Nephron progenitor cell (in vitro differentiated cells): ENCODE measurements at regions not wholly inside any gene's neighbourhood (a gene's known extent, or its start where the extent isn't known, plus 50 kb on each side); places are given as distances from the start of the nearest gene placed in this dataset.

ENCODE experiments used
- DNase-seq: peaks from one replicate; pipeline ENCODE4 v3.0.0; 2021
- H3K27ac Mint-ChIP-seq: 2 replicates; pipeline ENCODE4 v1.8.0; 2021; ENCODE audit warnings: mild to moderate bottlenecking, moderate library complexity, mixed read lengths
- H3K27me3 Mint-ChIP-seq: 2 replicates; pipeline ENCODE4 v1.8.0; 2021; ENCODE audit warnings: mild to moderate bottlenecking, low read depth, mixed read lengths; ENCODE audit not compliant: poor library complexity
- H3K36me3 Mint-ChIP-seq: 2 replicates; pipeline ENCODE4 v1.8.0; 2021; ENCODE audit warnings: low read depth, mixed read lengths
- H3K4me1 Mint-ChIP-seq: 2 replicates; pipeline ENCODE4 v1.8.0; 2021; ENCODE audit warnings: mixed read lengths
- H3K4me3 Mint-ChIP-seq: 2 replicates; pipeline ENCODE4 v1.8.0; 2021; ENCODE audit warnings: mild to moderate bottlenecking, moderate library complexity, mixed read lengths
- H3K9me3 Mint-ChIP-seq: 2 replicates; pipeline ENCODE4 v1.8.0; 2021; ENCODE audit warnings: mild to moderate bottlenecking, moderate library complexity, mixed read lengths
- TF ChIP-seq, protein P1 (sequence below): fragments of 200-600 bp; sonication (generic); IDR thresholded peaks from 2 replicates; pipeline ENCODE4 v1.5.0; 2021; ENCODE audit warnings: antibody characterized with exemption

GRCh38 chr18:63046375-63046774 is 273.2 kb downstream of the BCL2 start:
- H3K27ac Mint-ChIP-seq: no peak overlapping the region
- peaks cover 28% of the 10 kb centered on the region for H3K27me3 Mint-ChIP-seq
- peaks cover 21% of the 10 kb centered on the region for H3K9me3 Mint-ChIP-seq
- H3K36me3 Mint-ChIP-seq: peaks cover 12% of the 10 kb centered on the region
- peaks cover 17% of the 10 kb centered on the region for H3K4me1 Mint-ChIP-seq
- DNase-seq: no peak
- TF ChIP-seq, protein P1, sequence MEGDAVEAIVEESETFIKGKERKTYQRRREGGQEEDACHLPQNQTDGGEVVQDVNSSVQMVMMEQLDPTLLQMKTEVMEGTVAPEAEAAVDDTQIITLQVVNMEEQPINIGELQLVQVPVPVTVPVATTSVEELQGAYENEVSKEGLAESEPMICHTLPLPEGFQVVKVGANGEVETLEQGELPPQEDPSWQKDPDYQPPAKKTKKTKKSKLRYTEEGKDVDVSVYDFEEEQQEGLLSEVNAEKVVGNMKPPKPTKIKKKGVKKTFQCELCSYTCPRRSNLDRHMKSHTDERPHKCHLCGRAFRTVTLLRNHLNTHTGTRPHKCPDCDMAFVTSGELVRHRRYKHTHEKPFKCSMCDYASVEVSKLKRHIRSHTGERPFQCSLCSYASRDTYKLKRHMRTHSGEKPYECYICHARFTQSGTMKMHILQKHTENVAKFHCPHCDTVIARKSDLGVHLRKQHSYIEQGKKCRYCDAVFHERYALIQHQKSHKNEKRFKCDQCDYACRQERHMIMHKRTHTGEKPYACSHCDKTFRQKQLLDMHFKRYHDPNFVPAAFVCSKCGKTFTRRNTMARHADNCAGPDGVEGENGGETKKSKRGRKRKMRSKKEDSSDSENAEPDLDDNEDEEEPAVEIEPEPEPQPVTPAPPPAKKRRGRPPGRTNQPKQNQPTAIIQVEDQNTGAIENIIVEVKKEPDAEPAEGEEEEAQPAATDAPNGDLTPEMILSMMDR: no peak
- H3K4me3 Mint-ChIP-seq: no peak overlapping the region

GRCh38 chr18:63043516-63043915 is 276.1 kb downstream of the BCL2 start:
- Mint-ChIP-seq H3K36me3 (peaks cover 22% of the 10 kb centered on the region), H3K27me3 (peaks cover 29% of the 10 kb centered on the region), H3K4me3 (no peak overlapping the region), H3K9me3 (peaks cover 34% of the 10 kb centered on the region), H3K4me1 (peaks cover 22% of the 10 kb centered on the region), H3K27ac (no peak overlapping the region)
- TF ChIP-seq, protein P1: no peak
- no peak for DNase-seq

GRCh38 chr18:63042351-63042750 is 277.2 kb downstream of the BCL2 start:
- peaks cover 27% of the 10 kb centered on the region for H3K4me1 Mint-ChIP-seq
- H3K9me3 Mint-ChIP-seq: peaks cover 34% of the 10 kb centered on the region
- H3K27ac Mint-ChIP-seq: no peak overlapping the region
- no peak overlapping the region for H3K4me3 Mint-ChIP-seq
- H3K27me3 Mint-ChIP-seq: peaks cover 29% of the 10 kb centered on the region
- peaks cover 22% of the 10 kb centered on the region for H3K36me3 Mint-ChIP-seq
- TF ChIP-seq, protein P1: no peak
- no peak for DNase-seq

- no peak overlapping the region for H3K4me3 Mint-ChIP-seq
- TF ChIP-seq, protein P1: no peak
- peaks cover 34% of the 10 kb centered on the region for H3K9me3 Mint-ChIP-seq
- peaks cover 27% of the 10 kb centered on the region for H3K4me1 Mint-ChIP-seq
- no peak overlapping the region for H3K27ac Mint-ChIP-seq
- peaks cover 22% of the 10 kb centered on the region for H3K36me3 Mint-ChIP-seq
- DNase-seq: no peak
- peaks cover 24% of the 10 kb centered on the region for H3K27me3 Mint-ChIP-seq
Observed at GRCh38 chr18:63040788-63041410, 278.7 kb downstream of the BCL2 start.

DNA sequence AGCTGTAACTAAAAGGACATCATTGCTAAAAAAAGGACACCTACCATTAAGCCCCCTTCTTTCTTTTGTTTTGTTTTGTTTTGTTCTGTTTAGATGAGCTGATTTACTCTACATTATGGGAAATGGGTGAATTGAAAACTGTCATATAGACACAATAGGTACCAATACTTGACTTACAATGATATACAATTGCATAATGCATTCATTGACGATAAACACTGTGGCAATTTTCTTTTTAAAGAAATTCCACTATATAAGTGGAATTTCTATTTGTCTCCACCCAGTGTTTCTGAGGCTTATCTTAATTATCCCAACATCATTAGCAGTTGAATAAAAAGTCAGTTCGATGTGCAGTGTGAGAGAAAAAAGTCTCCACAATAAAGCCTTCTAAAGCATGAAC is 282.1 kb downstream of the BCL2 start:
- peaks cover 33% of the 10 kb centered on the region for H3K9me3 Mint-ChIP-seq
- H3K36me3 Mint-ChIP-seq: peaks cover 20% of the 10 kb centered on the region
- DNase-seq: no peak
- H3K27me3 Mint-ChIP-seq: peaks cover 18% of the 10 kb centered on the region
- TF ChIP-seq, protein P1: no peak
- peaks cover 17% of the 10 kb centered on the region for H3K4me1 Mint-ChIP-seq
- H3K4me3 Mint-ChIP-seq: no peak overlapping the region
- no peak overlapping the region for H3K27ac Mint-ChIP-seq

GRCh38 chr18:63031375-63031774 is 288.2 kb downstream of the BCL2 start:
- peaks cover 8% of the 10 kb centered on the region for H3K27me3 Mint-ChIP-seq
- DNase-seq: no peak
- H3K4me1 Mint-ChIP-seq: peaks cover 2% of the 10 kb centered on the region
- H3K27ac Mint-ChIP-seq: no peak overlapping the region
- TF ChIP-seq, protein P1: no peak
- H3K36me3 Mint-ChIP-seq: peaks cover 6% of the 10 kb centered on the region
- H3K4me3 Mint-ChIP-seq: no peak overlapping the region
- H3K9me3 Mint-ChIP-seq: peaks cover 20% of the 10 kb centered on the region
